HEK293 (cell line): ENCODE measurements at regions not wholly inside any gene's neighbourhood (a gene's known extent, or its start where the extent isn't known, plus 50 kb on each side); places are given as distances from the start of the nearest gene placed in this dataset.

Experiments
- CTCF ChIP-seq: fragments of 450-650 bp; formaldehyde crosslinking; IDR thresholded peaks from 2 replicates; pipeline ENCODE4 v1.5.1; 2016; ENCODE audit warnings: missing biosample characterization, missing genetic modification characterization
- HOXA7 ChIP-seq: sonication (generic); formaldehyde crosslinking; IDR thresholded peaks from 2 replicates; pipeline ENCODE4 v1.8.1; 2022; ENCODE audit warnings: missing genetic modification reagents, borderline replicate concordance
- ZNF274 ChIP-seq, 2 experiments: fragments of 200-500 bp in 1 of 2; fragments of 450-650 bp in 1 of 2; sonication (Bioruptor generic) in 1 of 2; formaldehyde crosslinking in 1 of 2; IDR thresholded peaks; 2 replicates each; pipeline versions ENCODE4 v1.5.1 to v1.6.1; 2014 to 2016; ENCODE audit warnings: borderline replicate concordance in 1 of 2, inconsistent platforms in 1 of 2, low read length in 1 of 2, missing biosample characterization in 1 of 2, missing genetic modification characterization in 1 of 2
- ZNF362 ChIP-seq: fragments of 450-650 bp; formaldehyde crosslinking; IDR thresholded peaks from 2 replicates; pipeline ENCODE4 v1.5.1; 2016; ENCODE audit warnings: missing biosample characterization, missing genetic modification characterization
- ZNF600 ChIP-seq: fragments of 450-650 bp; formaldehyde crosslinking; IDR thresholded peaks from 2 replicates; pipeline ENCODE4 v1.5.1; 2016; ENCODE audit warnings: missing biosample characterization, missing genetic modification characterization

- no peak for TF ChIP-seq ZNF600
- no peak for TF ChIP-seq ZNF362 (tag by site-specific recombination)
- TF ChIP-seq ZNF274 (IDR thresholded peaks at IDR 0.05; ENCODE audit: low read length), result no peak
- TF ChIP-seq ZNF274 (tag by site-specific recombination; IDR thresholded peaks at IDR 0.05; ENCODE audit: borderline replicate concordance), result no peak
- no peak for TF ChIP-seq HOXA7 (CRISPR knock-in tag)
- TF ChIP-seq CTCF (tag by site-specific recombination), result no peak
Measured at GRCh38 chr4:103422467-103423219, 224.5 kb upstream of the CENPE start.
